GM20000 (cell line): ENCODE measurements at regions not wholly inside any gene's neighbourhood (a gene's known extent, or its start where the extent isn't known, plus 50 kb on each side); places are given as distances from the start of the nearest gene placed in this dataset.

ENCODE experiments used
- DNase-seq: peaks from one replicate; pipeline ENCODE4 v3.0.0; 2012; ENCODE audit warnings: low spot score
- CTCF ChIP-seq: IDR thresholded peaks from 2 replicates; pipeline ENCODE4 v1.5.1; 2012; ENCODE audit warnings: mild to moderate bottlenecking, control low read depth; ENCODE audit errors: extremely low read depth, missing control alignments

GRCh38 chr13:73718246-73718645, 416.0 kb downstream of the KLF12 start:
- TF ChIP-seq CTCF, result no peak
- no peak for DNase-seq

GRCh38 chr13:73717632-73718031, 416.6 kb downstream of the KLF12 start:
- DNase-seq, result no peak
- no peak for TF ChIP-seq CTCF

- peak; percentile 20 for DNase-seq
- TF ChIP-seq CTCF, result no peak
Measured at GRCh38 chr13:73715911-73716510, 418.2 kb downstream of the KLF12 start.

GRCh38 chr13:73715114-73715910, 418.9 kb downstream of the KLF12 start:
- peak; percentile 33 for DNase-seq
- no peak for TF ChIP-seq CTCF

- no peak for TF ChIP-seq CTCF
- DNase-seq, result no peak
Measured at GRCh38 chr13:73714522-73714921, 419.7 kb downstream of the KLF12 start.

- peak; percentile 69 for TF ChIP-seq CTCF
- DNase-seq, result peak; percentile 46
Measured at GRCh38 chr13:73708393-73708985, 425.7 kb downstream of the KLF12 start.

- DNase-seq, result no peak
- no peak for TF ChIP-seq CTCF
Measured at GRCh38 chr13:73704587-73704986, 429.6 kb downstream of the KLF12 start.
